Loucy (cell line): ENCODE measurements at regions not wholly inside any gene's neighbourhood (a gene's known extent, or its start where the extent isn't known, plus 50 kb on each side); places are given as distances from the start of the nearest gene placed in this dataset.

Experiments
- H2AFZ ChIP-seq: fragments of 200-600 bp; sonication (generic); 2 replicates; pipeline ENCODE4 v1.6.0; 2016; ENCODE audit warnings: antibody characterized with exemption, mild to moderate bottlenecking, low read length, moderate library complexity
- H3F3A ChIP-seq: fragments of 200-600 bp; 2 replicates; pipeline ENCODE4 v1.6.0; 2016; ENCODE audit warnings: antibody characterized with exemption, low read depth, mild to moderate bottlenecking
- H3K27me3 ChIP-seq: fragments of 200-600 bp; sonication (generic); 2 replicates; pipeline ENCODE4 v1.6.1; 2014; ENCODE audit warnings: low read length, mild to moderate bottlenecking; ENCODE audit not compliant: insufficient read depth, poor library complexity, severe bottlenecking
- H3K36me3 ChIP-seq: fragments of 200-600 bp; sonication (generic); 2 replicates; pipeline ENCODE4 v1.6.1; 2016; ENCODE audit warnings: low read length; ENCODE audit not compliant: insufficient read depth
- H3K4me1 ChIP-seq: fragments of 200-600 bp; sonication (generic); 2 replicates; pipeline ENCODE4 v1.5.1; 2014; ENCODE audit warnings: low read length, mild to moderate bottlenecking; ENCODE audit not compliant: insufficient read depth, poor library complexity, severe bottlenecking
- H3K4me2 ChIP-seq: fragments of 200-600 bp; sonication (generic); 2 replicates; pipeline ENCODE4 v1.6.0; 2014; ENCODE audit warnings: antibody characterized with exemption, low read length, low read depth, mild to moderate bottlenecking; ENCODE audit not compliant: poor library complexity, severe bottlenecking
- H3K4me3 ChIP-seq: fragments of 200-600 bp; sonication (generic); 2 replicates; pipeline ENCODE4 v1.5.1; 2014; ENCODE audit warnings: low read length, mild to moderate bottlenecking, mixed read lengths; ENCODE audit not compliant: poor library complexity, severe bottlenecking
- H3K79me2 ChIP-seq: fragments of 200-600 bp; sonication (generic); 2 replicates; pipeline ENCODE4 v1.6.1; 2014; ENCODE audit warnings: low read length; ENCODE audit not compliant: insufficient read depth
- H3K9ac ChIP-seq: fragments of 200-600 bp; sonication (generic); 2 replicates; pipeline ENCODE4 v1.6.0; 2014; ENCODE audit warnings: mild to moderate bottlenecking, low read depth, low read length, moderate library complexity; ENCODE audit not compliant: poor library complexity, severe bottlenecking
- H3K9me2 ChIP-seq: fragments of 200-600 bp; sonication (generic); replicated peaks from 2 replicates; pipeline ENCODE4 v1.6.1; 2016; ENCODE audit warnings: low read depth, low read length, mixed read lengths
- H3K9me3 ChIP-seq: fragments of 200-600 bp; sonication (generic); 2 replicates; pipeline ENCODE4 v1.6.1; 2014; ENCODE audit warnings: mild to moderate bottlenecking, antibody characterized with exemption, low read length, low read depth; ENCODE audit not compliant: insufficient read depth
- H4K20me1 ChIP-seq: fragments of 200-600 bp; sonication (generic); 2 replicates; pipeline ENCODE4 v1.6.0; 2014; ENCODE audit warnings: antibody characterized with exemption, low read length, mild to moderate bottlenecking; ENCODE audit not compliant: insufficient read depth, poor library complexity, severe bottlenecking
- CTCF ChIP-seq: fragments of 200-600 bp; sonication (generic); conservative IDR thresholded peaks from 2 replicates; pipeline ENCODE4 v1.5.1; 2014; ENCODE audit warnings: mild to moderate bottlenecking, antibody characterized with exemption, low read length
- EZH2phosphoT487 ChIP-seq: fragments of 200-600 bp; IDR thresholded peaks from 2 replicates; pipeline ENCODE4 v1.6.1; 2018; ENCODE audit warnings: antibody characterized with exemption, mild to moderate bottlenecking, moderate library complexity, borderline replicate concordance

GRCh38 chr2:240327566-240327965 is 107.9 kb upstream of the GPC1 start:
- no peaks in the 10 kb centered on the region for H3F3A ChIP-seq
- no peak overlapping the region for H2AFZ ChIP-seq
- H3K27me3 ChIP-seq, result no peaks in the 10 kb centered on the region
- H3K9me2 ChIP-seq, result no peaks in the 10 kb centered on the region
- H3K4me1 ChIP-seq, result no peaks in the 10 kb centered on the region
- no peaks in the 10 kb centered on the region for H3K36me3 ChIP-seq
- peaks cover 5% of the 10 kb centered on the region; the same call in 1 of the 2 replicates for H3K9me3 ChIP-seq
- H3K79me2 ChIP-seq, result no peaks in the 10 kb centered on the region
- H3K4me3 ChIP-seq, result no peak overlapping the region
- H3K9ac ChIP-seq, result no peak overlapping the region
- no peaks in the 10 kb centered on the region for H4K20me1 ChIP-seq
- H3K4me2 ChIP-seq, result no peak overlapping the region
- TF ChIP-seq CTCF (no peak), EZH2phosphoT487 (no peak)

- no peaks in the 10 kb centered on the region for H4K20me1 ChIP-seq
- H3K4me2 ChIP-seq, result no peak overlapping the region
- H3K9ac ChIP-seq, result no peak overlapping the region
- H3K9me3 ChIP-seq, result peaks cover 5% of the 10 kb centered on the region; the same call in 1 of the 2 replicates
- no peaks in the 10 kb centered on the region for H3K79me2 ChIP-seq
- no peak overlapping the region for H3K4me3 ChIP-seq
- no peaks in the 10 kb centered on the region for H3K36me3 ChIP-seq
- TF ChIP-seq CTCF (no peak), EZH2phosphoT487 (no peak)
- H2AFZ ChIP-seq, result no peak overlapping the region
- H3K4me1 ChIP-seq, result no peaks in the 10 kb centered on the region
- no peaks in the 10 kb centered on the region for H3K27me3 ChIP-seq
- no peaks in the 10 kb centered on the region for H3F3A ChIP-seq
- H3K9me2 ChIP-seq, result no peaks in the 10 kb centered on the region
Observed at GRCh38 chr2:240328526-240328925, 106.9 kb upstream of the GPC1 start.

- Histone ChIP-seq H3K4me1 (no peaks in the 10 kb centered on the region), H3K4me2 (no peak overlapping the region), H3F3A (no peaks in the 10 kb centered on the region), H3K9me3 (peaks cover 5% of the 10 kb centered on the region; the same call in 1 of the 2 replicates), H3K27me3 (no peaks in the 10 kb centered on the region), H2AFZ (no peak overlapping the region), H3K9ac (no peak overlapping the region), H4K20me1 (no peaks in the 10 kb centered on the region), H3K36me3 (no peaks in the 10 kb centered on the region), H3K4me3 (no peak overlapping the region), H3K9me2 (no peaks in the 10 kb centered on the region), H3K79me2 (no peaks in the 10 kb centered on the region)
- TF ChIP-seq CTCF (no peak), EZH2phosphoT487 (no peak)
Observed at GRCh38 chr2:240329116-240329665, 106.3 kb upstream of the GPC1 start.
